ENCODE measurements at regions not wholly inside any gene's neighbourhood (a gene's known extent, or its start where the extent isn't known, plus 50 kb on each side); places are given as distances from the start of the nearest gene placed in this dataset.
"Not testable (repeated sequence)": the region's sequence is repeated elsewhere in the genome, so short reads cannot be mapped to it uniquely, and the experiment has no call there.

DNA sequence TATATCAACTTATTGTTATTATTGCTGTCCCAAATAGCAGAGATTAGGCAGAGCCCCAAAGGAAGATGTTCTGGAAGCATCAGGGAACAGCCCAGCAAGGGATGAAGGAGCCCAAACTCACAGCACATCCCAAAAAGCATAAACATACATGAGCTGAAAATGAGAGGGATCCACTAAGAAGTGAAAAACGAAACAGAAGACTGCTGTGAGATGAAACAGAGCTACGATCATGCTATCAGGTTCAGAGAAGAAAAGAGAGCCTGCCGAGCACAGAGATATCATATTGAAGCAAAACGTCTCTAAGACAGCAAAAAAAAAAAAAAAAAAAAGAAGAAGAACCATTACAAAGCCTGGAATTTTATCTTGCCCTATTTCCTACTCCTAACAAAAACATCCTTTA lies 127.3 kb downstream of the ZNF608 start:
- DNase-seq (ENCODE audit: low read depth), result no peak

- DNase-seq (ENCODE audit: low read depth), result no peak
These were observed 128.7 kb downstream of the ZNF608 start for GRCh38 chr5:124617787-124618186.

DNA sequence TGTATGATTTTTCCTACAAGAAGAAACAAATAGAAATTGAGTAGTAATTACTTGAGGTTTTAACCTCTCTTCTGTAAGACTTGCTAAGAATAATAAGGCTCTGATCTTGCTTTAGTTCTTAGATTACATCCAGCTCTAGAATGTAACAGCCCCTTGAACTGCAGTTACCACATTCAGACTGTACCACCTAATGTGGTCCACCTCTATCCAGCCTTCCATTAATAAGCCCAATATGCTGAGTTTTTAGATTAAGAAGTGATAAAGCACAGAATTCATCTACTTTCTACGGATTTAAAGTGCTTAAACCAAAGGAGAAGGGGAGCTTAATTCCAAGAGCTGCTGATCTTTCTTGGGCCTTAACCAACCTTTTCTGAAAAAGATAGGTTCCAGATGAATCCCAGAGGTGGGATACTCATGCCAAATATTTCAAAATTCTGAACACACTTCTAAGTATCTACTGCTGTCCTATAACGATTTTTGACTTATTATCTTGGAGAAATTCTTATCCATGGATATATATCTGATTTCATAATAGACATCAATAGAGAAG lies 131.5 kb downstream of the ZNF608 start:
- DNase-seq (ENCODE audit: low read depth), result no peak

DNA sequence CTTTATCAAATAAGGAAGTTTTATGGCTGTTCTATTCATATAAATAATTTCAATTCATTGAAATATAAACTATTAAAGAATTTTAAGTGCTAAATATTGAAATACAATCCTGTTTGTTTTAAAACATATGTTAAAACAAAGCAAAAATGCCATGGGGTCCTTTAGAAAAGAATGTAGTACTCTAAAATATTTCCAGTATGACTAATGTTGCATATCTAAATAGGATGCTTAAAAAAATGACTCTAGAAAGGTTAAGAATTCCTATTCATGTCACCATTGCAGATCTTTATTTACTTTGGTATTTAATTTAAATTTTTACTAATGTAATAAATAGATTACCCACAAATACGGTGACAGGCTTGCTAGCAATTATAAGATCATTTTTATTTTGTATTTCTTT lies 132.3 kb downstream of the ZNF608 start:
- no peak for DNase-seq (ENCODE audit: low read depth)

DNA sequence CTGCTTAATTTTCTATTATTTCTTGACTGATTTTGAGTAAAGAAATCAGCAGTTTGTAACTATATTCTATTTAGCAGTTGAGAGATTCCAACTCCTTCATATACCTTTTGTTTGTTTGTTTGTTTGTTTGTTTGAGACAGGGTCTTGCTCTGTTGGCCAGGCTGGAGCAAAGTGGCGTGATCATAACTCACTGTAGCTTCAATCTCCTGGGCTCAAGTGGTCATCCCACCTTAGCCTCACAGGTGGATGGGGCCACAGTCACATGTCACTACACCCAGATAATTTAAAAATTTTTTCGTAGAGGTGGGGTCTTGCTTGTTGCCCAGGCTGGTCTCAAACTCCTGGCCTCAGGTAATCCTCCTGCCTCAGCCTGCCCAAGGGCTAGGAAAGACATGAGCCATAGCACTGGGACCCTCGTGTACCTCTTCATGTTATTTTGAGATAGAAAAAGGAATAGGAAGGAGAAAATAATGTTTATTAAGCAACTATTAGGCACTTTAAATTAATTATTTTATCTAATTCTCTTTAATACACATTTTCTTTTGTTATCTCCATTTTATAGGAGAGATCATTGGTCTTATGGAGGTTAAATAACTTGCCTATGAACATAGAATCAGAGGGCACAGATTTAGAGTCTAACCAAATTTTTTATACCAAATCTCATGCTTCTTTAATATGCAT lies 133.0 kb downstream of the ZNF608 start:
- DNase-seq (ENCODE audit: low read depth), result no peak

- DNase-seq (ENCODE audit: low read depth), result no peak
These were observed 134.4 kb downstream of the ZNF608 start for GRCh38 chr5:124612023-124612422.

DNA sequence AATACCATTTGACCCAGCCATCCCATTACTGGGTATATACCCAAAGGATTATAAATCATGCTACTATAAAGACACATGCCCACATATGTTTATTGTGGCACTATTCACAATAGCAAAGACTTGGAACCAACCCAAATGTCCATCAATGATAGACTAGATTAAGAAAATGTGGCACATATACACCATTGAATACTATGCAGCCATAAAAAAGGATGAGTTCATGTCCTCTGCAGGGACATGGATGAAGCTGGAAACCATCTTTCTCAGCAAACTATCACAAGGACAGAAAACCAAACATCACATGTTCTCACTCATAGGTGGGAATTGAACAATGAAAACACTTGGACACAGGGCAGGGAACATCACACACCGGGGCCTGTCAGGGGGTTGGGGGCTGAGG lies 135.2 kb downstream of the ZNF608 start:
- DNase-seq (ENCODE audit: low read depth), result not testable (repeated sequence)

DNA sequence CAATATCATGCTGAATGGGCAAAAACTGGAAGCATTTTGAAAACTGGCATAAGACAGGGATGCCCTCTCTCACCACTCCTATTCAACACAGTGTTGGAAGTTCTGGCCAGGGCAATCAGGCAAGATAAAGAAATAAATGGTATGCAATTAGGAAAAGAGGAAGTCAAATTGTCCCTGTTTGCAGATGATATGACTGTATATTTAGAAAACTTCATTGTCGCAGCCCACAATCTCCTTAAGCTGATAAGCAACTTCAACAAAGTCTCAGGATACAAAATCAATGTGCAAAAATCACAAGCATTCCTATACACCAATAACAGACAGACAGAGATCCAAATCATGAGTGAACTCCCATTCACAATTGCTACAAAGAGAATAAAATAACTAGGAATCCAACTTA lies 136.8 kb downstream of the ZNF608 start:
- not testable (repeated sequence) for DNase-seq (ENCODE audit: low read depth)

DNA sequence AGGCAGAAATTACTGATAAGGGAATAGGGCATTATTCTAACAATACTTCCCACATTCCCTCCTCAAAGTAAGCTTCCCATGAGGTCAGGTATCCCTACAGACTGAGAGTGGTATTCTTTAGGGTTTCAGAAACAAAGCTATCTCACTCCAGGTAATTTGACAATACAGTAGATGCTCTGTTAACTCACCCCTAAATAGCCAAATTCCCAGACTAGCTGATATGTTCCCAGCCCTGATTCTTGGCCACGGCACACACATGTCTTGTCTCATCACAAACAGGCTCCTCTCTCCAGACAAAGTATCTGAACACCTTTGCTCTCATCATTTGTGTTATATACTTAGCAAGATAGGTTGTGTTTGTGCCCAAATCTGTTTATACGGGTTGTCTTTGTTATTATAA lies 139.9 kb downstream of the ZNF608 start:
- no peak for DNase-seq (ENCODE audit: low read depth)

DNA sequence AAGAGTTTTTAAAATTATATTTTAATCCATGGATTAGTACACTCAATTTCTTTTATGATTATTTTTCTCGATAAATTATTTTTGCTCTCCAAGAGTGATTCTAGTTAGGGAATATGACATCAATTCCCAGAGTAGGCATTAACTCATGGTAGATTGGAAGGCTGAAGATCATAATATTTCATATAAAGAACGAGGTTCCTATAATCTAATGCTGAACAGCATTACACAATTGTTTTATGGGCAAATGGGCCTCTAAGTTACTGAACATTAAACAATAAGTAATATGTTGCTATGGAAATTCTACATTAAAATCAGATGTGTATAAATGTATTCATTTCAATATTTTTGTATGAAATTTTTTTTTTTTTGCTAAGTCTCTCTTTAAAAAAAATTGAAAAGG lies 140.3 kb downstream of the ZNF608 start:
- DNase-seq (ENCODE audit: low read depth), result no peak

DNA sequence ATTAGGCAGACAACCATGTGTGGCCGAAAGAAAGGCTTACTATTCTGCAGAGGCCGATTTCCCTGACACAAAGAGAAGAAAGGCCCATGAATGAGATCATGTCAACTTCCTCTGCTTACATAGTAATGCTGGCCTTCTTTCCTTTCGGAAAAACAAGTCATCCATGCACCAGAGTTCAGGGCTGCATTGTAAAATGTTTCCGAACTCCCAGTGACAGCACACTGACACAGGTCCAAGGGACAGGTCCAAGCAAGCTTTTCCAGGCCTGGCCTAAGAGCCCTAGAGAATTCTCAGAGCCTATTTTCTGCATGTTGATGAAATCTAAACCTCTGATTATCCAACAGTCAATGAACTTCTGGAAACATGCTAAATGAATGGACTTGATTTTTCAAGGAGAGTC lies 140.9 kb downstream of the ZNF608 start:
- DNase-seq (ENCODE audit: low read depth), result no peak

GRCh38 chr5:124604419-124604818 lies 142.0 kb downstream of the ZNF608 start:
- DNase-seq (ENCODE audit: low read depth), result no peak

- DNase-seq (ENCODE audit: low read depth), result no peak
These were observed 143.4 kb downstream of the ZNF608 start for GRCh38 chr5:124602925-124603650.

GRCh38 chr5:124599028-124599973 lies 147.1 kb downstream of the ZNF608 start:
- no peak for DNase-seq (ENCODE audit: low read depth)

DNA sequence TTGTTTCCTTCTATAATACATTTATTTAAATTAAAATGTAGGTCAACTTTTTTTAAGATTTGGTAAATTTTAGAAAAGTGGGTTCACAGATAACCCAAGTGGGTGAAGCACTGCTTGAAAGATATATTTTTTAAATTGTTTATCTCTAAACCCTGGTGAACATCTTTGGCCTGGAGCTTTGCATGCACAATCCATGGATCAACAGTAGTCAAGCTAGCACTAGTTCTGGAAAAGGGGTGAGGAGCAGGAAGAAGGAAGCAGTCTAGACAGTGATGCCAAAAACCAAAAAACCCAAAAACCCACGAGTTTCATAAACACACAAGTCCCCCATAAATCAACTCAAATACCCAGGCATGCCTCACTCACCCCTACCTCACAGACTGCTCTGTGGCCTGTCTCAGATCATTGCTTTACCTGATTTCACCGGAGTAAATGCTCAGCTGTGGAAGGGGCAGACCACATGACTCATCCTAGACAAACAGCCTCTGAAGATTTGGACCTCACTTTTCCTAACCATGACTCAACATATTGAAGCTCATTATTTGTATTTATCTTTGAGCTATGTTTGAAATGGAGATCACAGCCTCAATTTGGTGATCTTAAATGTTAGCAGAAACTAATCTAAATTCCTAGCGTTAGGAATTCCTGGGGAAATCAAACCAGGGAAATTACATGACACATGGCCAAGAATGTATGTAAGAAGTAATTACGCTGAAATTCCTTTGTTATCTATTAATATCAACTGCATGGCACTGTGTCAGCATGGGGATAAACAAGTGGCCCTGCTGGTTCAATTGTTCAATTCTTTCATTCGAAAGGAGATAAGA lies 149.6 kb downstream of the ZNF608 start:
- peak; percentile 29 for DNase-seq (ENCODE audit: low read depth)

- no peak for DNase-seq (ENCODE audit: low read depth)
These were observed 152.5 kb downstream of the ZNF608 start for GRCh38 chr5:124593952-124594351.

DNA sequence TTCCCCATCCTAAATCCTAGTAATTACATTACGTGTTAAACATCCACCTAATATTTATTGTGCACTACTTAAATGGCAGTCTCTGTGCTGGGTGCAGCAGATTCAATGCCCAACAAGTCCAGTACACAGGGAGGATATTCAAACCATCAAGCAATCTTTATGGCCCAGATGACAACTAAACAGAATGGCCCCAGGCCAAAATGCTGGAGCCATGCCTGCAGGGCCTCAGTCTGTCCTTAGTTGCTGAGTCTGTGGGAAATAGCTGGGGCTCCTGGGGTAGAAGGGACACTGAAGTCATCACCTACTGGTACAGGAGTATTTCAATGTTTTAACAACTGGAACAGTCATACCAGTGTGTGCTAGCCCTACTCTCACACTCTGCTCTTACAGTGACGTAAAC lies 153.5 kb downstream of the ZNF608 start:
- DNase-seq (ENCODE audit: low read depth), result no peak

DNA sequence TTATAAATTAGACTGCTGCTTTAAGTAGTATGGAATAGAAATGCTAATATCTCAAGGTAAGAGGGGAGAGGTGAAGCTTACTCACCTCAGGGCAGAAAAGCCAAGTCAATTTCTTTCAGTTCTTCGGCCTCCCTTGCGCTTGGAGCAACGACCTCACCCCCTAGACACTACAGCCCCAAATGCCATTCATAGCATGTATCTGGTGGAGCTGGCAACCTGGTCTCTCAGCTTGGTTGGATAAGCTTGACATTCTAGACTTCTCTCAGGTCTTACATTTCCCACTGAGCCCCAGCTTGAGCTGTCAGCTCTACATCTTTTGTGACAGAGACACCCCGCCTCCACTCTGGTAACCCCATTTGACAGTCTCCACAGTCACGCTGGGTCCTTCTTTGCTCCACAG lies 154.9 kb downstream of the ZNF608 start:
- DNase-seq (ENCODE audit: low read depth), result no peak

- no peak for DNase-seq (ENCODE audit: low read depth)
These were observed 155.8 kb downstream of the ZNF608 start for GRCh38 chr5:124590686-124591085.

GRCh38 chr5:124587280-124587679 lies 159.2 kb downstream of the ZNF608 start:
- no peak for DNase-seq (ENCODE audit: low read depth)

GRCh38 chr5:124584991-124585715 lies 161.3 kb downstream of the ZNF608 start:
- DNase-seq (ENCODE audit: low read depth), result no peak
